ENCODE measurements at regions not wholly inside any gene's neighbourhood (a gene's known extent, or its start where the extent isn't known, plus 50 kb on each side); places are given as distances from the start of the nearest gene placed in this dataset.

- TF ChIP-seq, protein P1, sequence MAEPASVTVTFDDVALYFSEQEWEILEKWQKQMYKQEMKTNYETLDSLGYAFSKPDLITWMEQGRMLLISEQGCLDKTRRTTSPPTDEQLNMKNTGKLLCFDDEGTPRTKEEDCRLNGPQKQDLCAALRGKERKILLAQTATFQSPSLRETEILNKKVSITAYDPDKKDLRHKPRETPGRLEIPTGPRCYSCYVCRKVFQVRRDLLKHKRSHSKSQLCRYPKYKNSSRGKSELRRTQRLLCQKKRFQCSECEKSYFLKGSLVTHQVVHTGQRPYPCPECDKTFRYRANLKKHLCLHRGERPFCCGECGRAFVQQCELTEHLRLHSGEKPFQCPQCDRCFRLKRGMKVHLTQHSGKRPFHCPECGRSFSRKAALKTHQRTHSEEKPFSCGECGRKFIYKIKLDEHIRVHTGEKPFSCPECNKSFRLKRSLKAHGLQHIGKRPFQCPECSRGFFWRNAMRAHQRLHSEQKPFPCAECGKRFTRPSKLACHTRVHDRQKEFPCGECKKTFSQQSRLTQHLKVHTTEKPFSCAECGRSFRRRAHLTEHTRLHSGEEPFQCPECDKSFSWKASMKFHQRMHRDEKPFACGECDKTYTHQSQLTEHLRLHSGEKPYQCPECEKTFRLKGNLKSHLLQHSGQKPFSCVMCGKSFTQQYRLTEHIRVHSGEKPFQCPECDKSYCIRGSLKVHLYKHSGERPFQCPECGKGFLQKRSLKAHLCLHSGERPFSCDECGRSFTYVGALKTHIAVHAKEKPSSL (CRISPR knock-in tag; conservative IDR thresholded peaks at IDR 0.05) = no peak
Measured at GRCh38 chr13:79936368-79937136, 404.4 kb downstream of the SPRY2 start (continued).

- Mint-ChIP-seq H3K27me3 (ENCODE audit: low read depth) (no peaks in the 10 kb centered on the region), H3K9me3 (peaks cover 10% of the 10 kb centered on the region), H3K4me3 (no peak overlapping the region), H3K36me3 (peaks cover 9% of the 10 kb centered on the region), H3K27ac (no peak overlapping the region), H3K4me1 (peaks cover 8% of the 10 kb centered on the region; the same call in 1 of the 2 replicates)
- CTCF ChIA-PET = no interaction called here
- ATAC-seq (no peak), DNase-seq (ENCODE audit: low spot score) (no peak)
- no peak for TF ChIP-seq SOX15 (CRISPR knock-in tag; IDR thresholded peaks at IDR 0.05)
- TF ChIP-seq MYBL2 (CRISPR knock-in tag; IDR thresholded peaks at IDR 0.05) = no peak
- TF ChIP-seq FOXK1 (CRISPR knock-in tag; IDR thresholded peaks at IDR 0.05) = no peak
- TF ChIP-seq, protein P2, sequence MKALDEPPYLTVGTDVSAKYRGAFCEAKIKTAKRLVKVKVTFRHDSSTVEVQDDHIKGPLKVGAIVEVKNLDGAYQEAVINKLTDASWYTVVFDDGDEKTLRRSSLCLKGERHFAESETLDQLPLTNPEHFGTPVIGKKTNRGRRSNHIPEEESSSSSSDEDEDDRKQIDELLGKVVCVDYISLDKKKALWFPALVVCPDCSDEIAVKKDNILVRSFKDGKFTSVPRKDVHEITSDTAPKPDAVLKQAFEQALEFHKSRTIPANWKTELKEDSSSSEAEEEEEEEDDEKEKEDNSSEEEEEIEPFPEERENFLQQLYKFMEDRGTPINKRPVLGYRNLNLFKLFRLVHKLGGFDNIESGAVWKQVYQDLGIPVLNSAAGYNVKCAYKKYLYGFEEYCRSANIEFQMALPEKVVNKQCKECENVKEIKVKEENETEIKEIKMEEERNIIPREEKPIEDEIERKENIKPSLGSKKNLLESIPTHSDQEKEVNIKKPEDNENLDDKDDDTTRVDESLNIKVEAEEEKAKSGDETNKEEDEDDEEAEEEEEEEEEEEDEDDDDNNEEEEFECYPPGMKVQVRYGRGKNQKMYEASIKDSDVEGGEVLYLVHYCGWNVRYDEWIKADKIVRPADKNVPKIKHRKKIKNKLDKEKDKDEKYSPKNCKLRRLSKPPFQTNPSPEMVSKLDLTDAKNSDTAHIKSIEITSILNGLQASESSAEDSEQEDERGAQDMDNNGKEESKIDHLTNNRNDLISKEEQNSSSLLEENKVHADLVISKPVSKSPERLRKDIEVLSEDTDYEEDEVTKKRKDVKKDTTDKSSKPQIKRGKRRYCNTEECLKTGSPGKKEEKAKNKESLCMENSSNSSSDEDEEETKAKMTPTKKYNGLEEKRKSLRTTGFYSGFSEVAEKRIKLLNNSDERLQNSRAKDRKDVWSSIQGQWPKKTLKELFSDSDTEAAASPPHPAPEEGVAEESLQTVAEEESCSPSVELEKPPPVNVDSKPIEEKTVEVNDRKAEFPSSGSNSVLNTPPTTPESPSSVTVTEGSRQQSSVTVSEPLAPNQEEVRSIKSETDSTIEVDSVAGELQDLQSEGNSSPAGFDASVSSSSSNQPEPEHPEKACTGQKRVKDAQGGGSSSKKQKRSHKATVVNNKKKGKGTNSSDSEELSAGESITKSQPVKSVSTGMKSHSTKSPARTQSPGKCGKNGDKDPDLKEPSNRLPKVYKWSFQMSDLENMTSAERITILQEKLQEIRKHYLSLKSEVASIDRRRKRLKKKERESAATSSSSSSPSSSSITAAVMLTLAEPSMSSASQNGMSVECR (CRISPR knock-in tag; IDR thresholded peaks at IDR 0.05; ENCODE audit: borderline replicate concordance) = no peak
- TF ChIP-seq ZNF121 (CRISPR knock-in tag; IDR thresholded peaks at IDR 0.05) = no peak
- TF ChIP-seq E2F1 (CRISPR knock-in tag; IDR thresholded peaks at IDR 0.05) = no peak
- TF ChIP-seq FOXP4 (CRISPR knock-in tag; IDR thresholded peaks at IDR 0.05) = no peak
- no peak for TF ChIP-seq ZBTB21 (CRISPR knock-in tag; IDR thresholded peaks at IDR 0.05; ENCODE audit: borderline replicate concordance)
- TF ChIP-seq ZNF281 (CRISPR knock-in tag; IDR thresholded peaks at IDR 0.05) = no peak
- TF ChIP-seq EMX1 (CRISPR knock-in tag; IDR thresholded peaks at IDR 0.05) = no peak
- no peak for TF ChIP-seq TEAD1 (CRISPR knock-in tag; IDR thresholded peaks at IDR 0.05)
- TF ChIP-seq RORB (CRISPR knock-in tag; IDR thresholded peaks at IDR 0.05) = no peak
- POLR2A ChIA-PET = no interaction called here
Measured at GRCh38 chr13:79935121-79935520, 405.8 kb downstream of the SPRY2 start.
